K562 (cell line): ENCODE measurements at regions not wholly inside any gene's neighbourhood (a gene's known extent, or its start where the extent isn't known, plus 50 kb on each side); places are given as distances from the start of the nearest gene placed in this dataset.

ENCODE experiments used
- BCOR ChIP-seq: fragments of 450-650 bp; IDR thresholded peaks from 2 replicates; pipeline ENCODE4 v1.6.1; 2016
- CBFB ChIP-seq: sonication (generic); formaldehyde crosslinking; IDR thresholded peaks from 2 replicates; pipeline ENCODE4 v1.4.0; 2020; ENCODE audit warnings: mild to moderate bottlenecking, missing genetic modification reagents
- CREB1 ChIP-seq, 2 experiments: sonication (generic) in 1 of 2; formaldehyde crosslinking in 1 of 2; IDR thresholded peaks; 2 replicates each; pipeline versions ENCODE4 v1.6.1 to v1.8.0; 2012 to 2022; ENCODE audit warnings: inconsistent platforms in 1 of 2, mild to moderate bottlenecking in 1 of 2, missing genetic modification reagents in 1 of 2, moderate library complexity in 1 of 2
- EGR1 ChIP-seq: fragments of 450-650 bp; conservative IDR thresholded peaks from 2 replicates; pipeline ENCODE4 v1.6.1; 2017; ENCODE audit warnings: mild to moderate bottlenecking
- EHMT2 ChIP-seq: fragments of 450-650 bp; IDR thresholded peaks from 2 replicates; pipeline ENCODE4 v1.6.1; 2018; ENCODE audit warnings: antibody characterized with exemption
- FOXP1 ChIP-seq: sonication (generic); formaldehyde crosslinking; IDR thresholded peaks from 2 replicates; pipeline ENCODE4 v1.8.0; 2022; ENCODE audit warnings: mild to moderate bottlenecking, missing genetic modification reagents
- JUNB ChIP-seq: fragments of 450-650 bp; formaldehyde crosslinking; conservative IDR thresholded peaks from 2 replicates; pipeline ENCODE4 v1.4.0; 2020; ENCODE audit warnings: mild to moderate bottlenecking
- KAT2B ChIP-seq: IDR thresholded peaks from one replicate; pipeline ENCODE4 v1.6.1; 2012; ENCODE audit warnings: low read depth, mild to moderate bottlenecking, control low read depth, inconsistent platforms, low read length, moderate library complexity
- KLF16 ChIP-seq: IDR thresholded peaks from 2 replicates; pipeline ENCODE4 v1.6.1; 2016; ENCODE audit warnings: antibody characterized with exemption
- MTA1 ChIP-seq: fragments of 450-650 bp; IDR thresholded peaks from 2 replicates; pipeline ENCODE4 v1.6.1; 2017; ENCODE audit warnings: borderline replicate concordance
- NR2C1 ChIP-seq, 2 experiments: fragments of 450-650 bp; IDR thresholded peaks; 2 replicates each; pipeline ENCODE4 v1.6.1; 2017; ENCODE audit warnings: mild to moderate bottlenecking in 2 of 2, antibody characterized with exemption in 1 of 2, inconsistent platforms in 1 of 2, missing compliant biosample characterization in 1 of 2, missing genetic modification characterization in 1 of 2
- SMC3 ChIP-seq: conservative IDR thresholded peaks from 2 replicates; pipeline ENCODE4 v1.6.1; 2011; ENCODE audit warnings: low read depth, low read length, improper control_type of control experiment; ENCODE audit not compliant: insufficient read depth
- TAF7 ChIP-seq: fragments of 450-650 bp; IDR thresholded peaks from 2 replicates; pipeline ENCODE4 v1.6.1; 2016; ENCODE audit warnings: missing genetic modification characterization, missing compliant biosample characterization
- TGIF2 ChIP-seq: sonication (generic); formaldehyde crosslinking; IDR thresholded peaks from 2 replicates; pipeline ENCODE4 v1.8.1; 2022; ENCODE audit warnings: mild to moderate bottlenecking, missing genetic modification reagents, moderate library complexity
- ZKSCAN1 ChIP-seq: fragments of 150-350 bp; IDR thresholded peaks from 2 replicates; pipeline ENCODE4 v1.6.1; 2016; ENCODE audit warnings: low read depth, low read length
- ZNF436 ChIP-seq: fragments of 250-450, 450-650 bp; sonication (Bioruptor Pico); formaldehyde crosslinking; IDR thresholded peaks from 2 replicates; pipeline ENCODE4 v1.7.0; 2020; ENCODE audit warnings: mild to moderate bottlenecking
- ZSCAN32 ChIP-seq: fragments of 450-650 bp; formaldehyde crosslinking; IDR thresholded peaks from 2 replicates; pipeline ENCODE4 v1.4.0; 2020; ENCODE audit warnings: mild to moderate bottlenecking, moderate library complexity
- TF ChIP-seq, protein P1 (sequence below), 3 experiments: fragments of 200-800 bp in 1 of 3; sonication (Bioruptor generic) in 1 of 3; sonication (generic) in 1 of 3; formaldehyde crosslinking in 1 of 3; IDR thresholded peaks; 2 replicates each; pipeline versions ENCODE4 v1.6.1 to v1.8.0; 2016 to 2022; ENCODE audit warnings: mild to moderate bottlenecking in 2 of 3, missing compliant biosample characterization in 2 of 3, missing genetic modification characterization in 2 of 3, missing genetic modification reagents in 1 of 3
- TF ChIP-seq, protein P2 (sequence below): fragments of 250-450 bp; sonication (Bioruptor Pico); IDR thresholded peaks from 2 replicates; pipeline ENCODE4 v1.5.0; 2021
- TF ChIP-seq, protein P3 (sequence below): fragments of 450-650 bp; IDR thresholded peaks from 2 replicates; pipeline ENCODE4 v1.6.1; 2014; ENCODE audit warnings: low read depth, mild to moderate bottlenecking, moderate library complexity, borderline replicate concordance
- TF ChIP-seq, protein P4 (sequence below), 2 experiments: fragments of 450-650 bp; IDR thresholded peaks; 2 replicates each; pipeline ENCODE4 v1.6.1; 2016
- TF ChIP-seq, protein P5 (sequence below): fragments of 450-650 bp; IDR thresholded peaks from 2 replicates; pipeline ENCODE4 v1.6.1; 2018; ENCODE audit warnings: mild to moderate bottlenecking, low read depth; ENCODE audit not compliant: partially characterized antibody

DNA sequence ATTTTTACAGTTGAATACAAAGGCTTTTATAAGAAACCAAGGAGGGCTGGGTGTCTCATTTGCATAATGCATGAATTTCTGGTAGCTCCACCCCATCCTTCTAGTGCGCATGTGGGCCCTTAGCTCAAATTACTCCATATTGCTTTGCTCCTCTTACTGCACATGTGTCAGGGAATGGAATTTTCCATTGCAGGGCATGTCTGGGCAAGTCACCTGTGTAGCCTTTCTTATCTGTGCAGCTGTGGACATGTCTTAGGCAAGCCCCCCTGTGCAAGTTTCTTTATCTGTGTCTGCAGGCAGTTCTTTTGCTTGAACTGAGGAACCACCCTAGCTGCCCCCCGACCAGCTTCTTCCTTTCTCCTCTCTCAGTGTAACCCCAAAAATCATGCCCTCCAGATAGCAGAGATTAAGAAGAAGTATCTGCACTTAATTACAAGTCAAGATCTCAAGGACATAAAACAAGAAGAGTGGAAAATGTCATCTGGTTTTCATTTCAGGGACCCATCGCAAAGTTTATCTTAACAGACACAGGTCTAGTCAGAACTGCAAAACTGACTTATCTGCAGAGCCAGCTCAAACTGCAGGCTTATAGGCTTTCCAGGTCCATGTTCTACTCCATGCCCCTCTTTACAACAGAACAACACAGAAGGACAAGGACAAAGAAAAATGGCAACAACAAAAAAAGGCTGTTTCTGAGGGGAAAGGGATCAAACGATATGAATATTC, 137.9 kb upstream of the HS3ST4 start (continued):
- TF ChIP-seq EGR1 (no peak), ZSCAN32 (CRISPR knock-in tag) (no peak), CREB1 (IDR thresholded peaks at IDR 0.05) (peak; percentile 24; the same call in 1 of the 2 replicates), CREB1 (CRISPR knock-in tag; IDR thresholded peaks at IDR 0.05) (no peak), JUNB (no peak), KLF16 (peak; percentile 90), SMC3 (no peak), TGIF2 (no peak), ZKSCAN1 (no peak), FOXP1 (CRISPR knock-in tag) (no peak), KAT2B (no peak), ZNF436 (no peak), CBFB (CRISPR knock-in tag) (no peak), EHMT2 (peak; percentile 35; the same call in 1 of the 2 replicates), MTA1 (no peak), TAF7 (tag) (no peak), NR2C1 (IDR thresholded peaks at IDR 0.05) (peak; percentile 23; the same call in 1 of the 2 replicates), NR2C1 (tag; IDR thresholded peaks at IDR 0.05) (peak; percentile 67), BCOR (0 out of 2 replicates have a peak, but pooled peaks have one; percentile 48)
- TF ChIP-seq, protein P1, sequence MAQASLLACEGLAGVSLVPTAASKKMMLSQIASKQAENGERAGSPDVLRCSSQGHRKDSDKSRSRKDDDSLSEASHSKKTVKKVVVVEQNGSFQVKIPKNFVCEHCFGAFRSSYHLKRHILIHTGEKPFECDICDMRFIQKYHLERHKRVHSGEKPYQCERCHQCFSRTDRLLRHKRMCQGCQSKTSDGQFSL (CRISPR knock-in tag; IDR thresholded peaks at IDR 0.05): no peak
- TF ChIP-seq, protein P1 (tag; IDR thresholded peaks at IDR 0.05): 0 out of 4 replicates have a peak, but pooled peaks of 1 of the 2 experiments have one; percentile 36
- TF ChIP-seq, protein P2, sequence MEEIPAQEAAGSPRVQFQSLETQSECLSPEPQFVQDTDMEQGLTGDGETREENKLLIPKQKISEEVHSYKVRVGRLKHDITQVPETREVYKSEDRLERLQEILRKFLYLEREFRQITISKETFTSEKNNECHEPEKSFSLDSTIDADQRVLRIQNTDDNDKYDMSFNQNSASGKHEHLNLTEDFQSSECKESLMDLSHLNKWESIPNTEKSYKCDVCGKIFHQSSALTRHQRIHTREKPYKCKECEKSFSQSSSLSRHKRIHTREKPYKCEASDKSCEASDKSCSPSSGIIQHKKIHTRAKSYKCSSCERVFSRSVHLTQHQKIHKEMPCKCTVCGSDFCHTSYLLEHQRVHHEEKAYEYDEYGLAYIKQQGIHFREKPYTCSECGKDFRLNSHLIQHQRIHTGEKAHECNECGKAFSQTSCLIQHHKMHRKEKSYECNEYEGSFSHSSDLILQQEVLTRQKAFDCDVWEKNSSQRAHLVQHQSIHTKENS (CRISPR knock-in tag): no peak
- TF ChIP-seq, protein P3, sequence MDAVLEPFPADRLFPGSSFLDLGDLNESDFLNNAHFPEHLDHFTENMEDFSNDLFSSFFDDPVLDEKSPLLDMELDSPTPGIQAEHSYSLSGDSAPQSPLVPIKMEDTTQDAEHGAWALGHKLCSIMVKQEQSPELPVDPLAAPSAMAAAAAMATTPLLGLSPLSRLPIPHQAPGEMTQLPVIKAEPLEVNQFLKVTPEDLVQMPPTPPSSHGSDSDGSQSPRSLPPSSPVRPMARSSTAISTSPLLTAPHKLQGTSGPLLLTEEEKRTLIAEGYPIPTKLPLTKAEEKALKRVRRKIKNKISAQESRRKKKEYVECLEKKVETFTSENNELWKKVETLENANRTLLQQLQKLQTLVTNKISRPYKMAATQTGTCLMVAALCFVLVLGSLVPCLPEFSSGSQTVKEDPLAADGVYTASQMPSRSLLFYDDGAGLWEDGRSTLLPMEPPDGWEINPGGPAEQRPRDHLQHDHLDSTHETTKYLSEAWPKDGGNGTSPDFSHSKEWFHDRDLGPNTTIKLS: peak; percentile 35; the same call in 1 of the 2 replicates
- TF ChIP-seq, protein P4, sequence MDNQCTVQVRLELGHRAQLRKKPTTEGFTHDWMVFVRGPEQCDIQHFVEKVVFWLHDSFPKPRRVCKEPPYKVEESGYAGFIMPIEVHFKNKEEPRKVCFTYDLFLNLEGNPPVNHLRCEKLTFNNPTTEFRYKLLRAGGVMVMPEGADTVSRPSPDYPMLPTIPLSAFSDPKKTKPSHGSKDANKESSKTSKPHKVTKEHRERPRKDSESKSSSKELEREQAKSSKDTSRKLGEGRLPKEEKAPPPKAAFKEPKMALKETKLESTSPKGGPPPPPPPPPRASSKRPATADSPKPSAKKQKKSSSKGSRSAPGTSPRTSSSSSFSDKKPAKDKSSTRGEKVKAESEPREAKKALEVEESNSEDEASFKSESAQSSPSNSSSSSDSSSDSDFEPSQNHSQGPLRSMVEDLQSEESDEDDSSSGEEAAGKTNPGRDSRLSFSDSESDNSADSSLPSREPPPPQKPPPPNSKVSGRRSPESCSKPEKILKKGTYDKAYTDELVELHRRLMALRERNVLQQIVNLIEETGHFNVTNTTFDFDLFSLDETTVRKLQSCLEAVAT (IDR thresholded peaks at IDR 0.05): no peak
- TF ChIP-seq, protein P5, sequence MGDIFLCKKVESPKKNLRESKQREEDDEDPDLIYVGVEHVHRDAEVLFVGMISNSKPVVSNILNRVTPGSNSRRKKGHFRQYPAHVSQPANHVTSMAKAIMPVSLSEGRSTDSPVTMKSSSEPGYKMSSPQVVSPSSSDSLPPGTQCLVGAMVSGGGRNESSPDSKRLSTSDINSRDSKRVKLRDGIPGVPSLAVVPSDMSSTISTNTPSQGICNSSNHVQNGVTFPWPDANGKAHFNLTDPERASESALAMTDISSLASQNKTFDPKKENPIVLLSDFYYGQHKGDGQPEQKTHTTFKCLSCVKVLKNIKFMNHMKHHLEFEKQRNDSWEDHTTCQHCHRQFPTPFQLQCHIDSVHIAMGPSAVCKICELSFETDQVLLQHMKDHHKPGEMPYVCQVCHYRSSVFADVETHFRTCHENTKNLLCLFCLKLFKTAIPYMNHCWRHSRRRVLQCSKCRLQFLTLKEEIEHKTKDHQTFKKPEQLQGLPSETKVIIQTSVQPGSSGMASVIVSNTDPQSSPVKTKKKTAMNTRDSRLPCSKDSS: no peak
